Large intestine (tissue), 3 donors: ENCODE measurements at regions not wholly inside any gene's neighbourhood (a gene's known extent, or its start where the extent isn't known, plus 50 kb on each side); places are given as distances from the start of the nearest gene placed in this dataset.

ENCODE experiments used
- DNase-seq, 2 donors: peaks; one replicate each; pipeline versions ENCODE4 v3.0.0 to v3.0.0-alpha.2; 2013
- H3K27ac ChIP-seq: one replicate; pipeline ENCODE4 v1.5.1; 2013; ENCODE audit warnings: low read length
- H3K27me3 ChIP-seq: 2 replicates; pipeline ENCODE4 v1.6.1; 2013; ENCODE audit warnings: low read length; ENCODE audit not compliant: control insufficient read depth, insufficient read depth
- H3K36me3 ChIP-seq: 2 replicates; pipeline ENCODE4 v1.6.1; 2013; ENCODE audit warnings: low read length; ENCODE audit not compliant: control insufficient read depth, insufficient read depth
- H3K4me1 ChIP-seq: one replicate; pipeline ENCODE4 v1.6.1; 2013; ENCODE audit warnings: low read length; ENCODE audit not compliant: control insufficient read depth, insufficient read depth
- H3K4me3 ChIP-seq: one replicate; pipeline ENCODE4 v1.5.1; 2013; ENCODE audit warnings: low read length
- H3K9me3 ChIP-seq: one replicate; pipeline ENCODE4 v1.6.1; 2013; ENCODE audit warnings: mild to moderate bottlenecking, low read depth, low read length, moderate library complexity; ENCODE audit not compliant: control insufficient read depth
- WGBS: methylation state at CpG from one replicate; pipeline ENCODE4 v1.1.5; 2013; ENCODE audit warnings: low lambda C conversion rate; ENCODE audit not compliant: insufficient coverage; 5-methylcytosine and 5-hydroxymethylcytosine counted together

- Histone ChIP-seq H3K4me1 (no peaks in the 10 kb centered on the region), H3K9me3 (no peaks in the 10 kb centered on the region), H3K36me3 (no peaks in the 10 kb centered on the region), H3K27me3 (no peaks in the 10 kb centered on the region), H3K27ac (no peak overlapping the region), H3K4me3 (no peak overlapping the region)
- DNase-seq: no peak
- 61% methylated on average over 2 of the region's 3 CpGs for WGBS
Observed at GRCh38 chr6:98254624-98255023, 579.8 kb upstream of the POU3F2 start.

- Histone ChIP-seq H3K36me3 (no peaks in the 10 kb centered on the region), H3K4me1 (no peaks in the 10 kb centered on the region), H3K27me3 (no peaks in the 10 kb centered on the region), H3K4me3 (no peak overlapping the region), H3K27ac (no peak overlapping the region), H3K9me3 (no peaks in the 10 kb centered on the region)
- WGBS: 85% methylated on average over 2 of the region's 2 CpGs
- no peak for DNase-seq
Observed at GRCh38 chr6:98260382-98260781, 574.0 kb upstream of the POU3F2 start.

GRCh38 chr6:98272060-98272459 is 562.3 kb upstream of the POU3F2 start:
- Histone ChIP-seq H3K36me3 (no peaks in the 10 kb centered on the region), H3K27ac (no peak overlapping the region), H3K4me1 (no peaks in the 10 kb centered on the region), H3K27me3 (no peaks in the 10 kb centered on the region), H3K4me3 (no peak overlapping the region), H3K9me3 (no peaks in the 10 kb centered on the region)
- no CpG with 5 or more reads among the region's 8 CpGs for WGBS
- DNase-seq: no peak

GRCh38 chr6:98274691-98275090 is 559.7 kb upstream of the POU3F2 start:
- no peak for DNase-seq
- WGBS: no CpG with 5 or more reads among the region's 2 CpGs

GRCh38 chr6:98280492-98280891 is 553.9 kb upstream of the POU3F2 start:
- Histone ChIP-seq H3K4me3 (no peak overlapping the region), H3K4me1 (no peaks in the 10 kb centered on the region), H3K36me3 (no peaks in the 10 kb centered on the region), H3K27ac (no peak overlapping the region), H3K27me3 (no peaks in the 10 kb centered on the region), H3K9me3 (no peaks in the 10 kb centered on the region)
- DNase-seq: no peak

More at GRCh38 chr6:98274691-98275090, 559.7 kb upstream of the POU3F2 start:
- Histone ChIP-seq H3K4me3 (no peak overlapping the region), H3K27ac (no peak overlapping the region), H3K4me1 (no peaks in the 10 kb centered on the region), H3K9me3 (no peaks in the 10 kb centered on the region), H3K36me3 (no peaks in the 10 kb centered on the region), H3K27me3 (no peaks in the 10 kb centered on the region)

- 100% methylated on average over 3 of the region's 3 CpGs for WGBS
- no peaks in the 10 kb centered on the region for H3K36me3 ChIP-seq
- no peaks in the 10 kb centered on the region for H3K9me3 ChIP-seq
- H3K4me3 ChIP-seq: no peak overlapping the region
- DNase-seq: no peak
- H3K27ac ChIP-seq: no peak overlapping the region
- no peaks in the 10 kb centered on the region for H3K4me1 ChIP-seq
- no peaks in the 10 kb centered on the region for H3K27me3 ChIP-seq
Observed at GRCh38 chr6:98286620-98287019, 547.8 kb upstream of the POU3F2 start.

GRCh38 chr6:98287876-98288275 is 546.5 kb upstream of the POU3F2 start:
- H3K27ac ChIP-seq: no peak overlapping the region
- H3K9me3 ChIP-seq: no peaks in the 10 kb centered on the region
- H3K4me1 ChIP-seq: no peaks in the 10 kb centered on the region
- H3K27me3 ChIP-seq: no peaks in the 10 kb centered on the region
- H3K4me3 ChIP-seq: no peak overlapping the region
- no peaks in the 10 kb centered on the region for H3K36me3 ChIP-seq
- 95% methylated on average over 2 of the region's 3 CpGs for WGBS
- no peak for DNase-seq

- Histone ChIP-seq H3K4me3 (no peak overlapping the region), H3K9me3 (no peaks in the 10 kb centered on the region), H3K36me3 (no peaks in the 10 kb centered on the region), H3K27ac (no peak overlapping the region), H3K27me3 (no peaks in the 10 kb centered on the region), H3K4me1 (no peaks in the 10 kb centered on the region)
- 78% methylated on average over 1 of the region's 3 CpGs for WGBS
- no peak for DNase-seq
Observed at GRCh38 chr6:98292810-98293209, 541.6 kb upstream of the POU3F2 start.

- Histone ChIP-seq H3K27me3 (no peaks in the 10 kb centered on the region), H3K36me3 (no peaks in the 10 kb centered on the region), H3K4me1 (no peaks in the 10 kb centered on the region), H3K27ac (no peak overlapping the region), H3K4me3 (no peak overlapping the region), H3K9me3 (no peaks in the 10 kb centered on the region)
- WGBS: 43% methylated on average over 1 of the region's 5 CpGs
- no peak for DNase-seq
Observed at GRCh38 chr6:98295515-98296175, 538.7 kb upstream of the POU3F2 start.

GRCh38 chr6:98308564-98308963 is 525.8 kb upstream of the POU3F2 start:
- H3K9me3 ChIP-seq: no peaks in the 10 kb centered on the region
- H3K4me3 ChIP-seq: no peak overlapping the region
- no peaks in the 10 kb centered on the region for H3K36me3 ChIP-seq
- DNase-seq: no peak
- no peak overlapping the region for H3K27ac ChIP-seq
- H3K27me3 ChIP-seq: no peaks in the 10 kb centered on the region
- 100% methylated on average over 1 of the region's 4 CpGs for WGBS
- H3K4me1 ChIP-seq: no peaks in the 10 kb centered on the region

- Histone ChIP-seq H3K9me3 (no peaks in the 10 kb centered on the region), H3K27me3 (no peaks in the 10 kb centered on the region), H3K4me1 (no peaks in the 10 kb centered on the region), H3K4me3 (no peak overlapping the region), H3K27ac (no peak overlapping the region), H3K36me3 (no peaks in the 10 kb centered on the region)
- DNase-seq: no peak
- 43% methylated on average over 2 of the region's 5 CpGs for WGBS
Observed at GRCh38 chr6:98310443-98310842, 523.9 kb upstream of the POU3F2 start.
